MV-4-11 (cell line): ENCODE measurements at regions not wholly inside any gene's neighbourhood (a gene's known extent, or its start where the extent isn't known, plus 50 kb on each side); places are given as distances from the start of the nearest gene placed in this dataset.

Experiments used
- DNase-seq: peaks from one replicate; lab custom pipeline; 2025; lab: John Stamatoyannopoulos, UW

GRCh38 chr7:91526404-91526803 lies 262.2 kb downstream of the FZD1 start:
- no peak for DNase-seq

DNA sequence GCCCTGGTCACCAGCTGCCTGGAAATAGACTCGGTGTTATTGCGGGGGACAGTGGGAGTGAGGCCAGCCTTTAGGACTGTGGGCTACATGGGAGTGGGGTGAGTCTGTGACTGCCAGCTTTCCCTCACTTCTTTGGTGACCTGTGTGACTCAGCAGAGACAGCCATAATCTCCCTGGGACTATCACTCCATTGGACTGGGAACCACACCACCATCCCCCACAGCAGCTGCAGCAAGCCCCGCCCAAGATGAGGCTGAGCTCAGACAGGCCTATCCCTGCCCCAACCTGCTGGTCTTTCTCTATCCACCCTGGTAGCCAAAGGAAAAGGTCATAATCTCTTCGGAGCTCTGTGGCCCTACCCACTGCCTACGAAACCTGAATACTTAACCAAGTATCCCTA lies 263.2 kb downstream of the FZD1 start:
- no peak for DNase-seq

DNA sequence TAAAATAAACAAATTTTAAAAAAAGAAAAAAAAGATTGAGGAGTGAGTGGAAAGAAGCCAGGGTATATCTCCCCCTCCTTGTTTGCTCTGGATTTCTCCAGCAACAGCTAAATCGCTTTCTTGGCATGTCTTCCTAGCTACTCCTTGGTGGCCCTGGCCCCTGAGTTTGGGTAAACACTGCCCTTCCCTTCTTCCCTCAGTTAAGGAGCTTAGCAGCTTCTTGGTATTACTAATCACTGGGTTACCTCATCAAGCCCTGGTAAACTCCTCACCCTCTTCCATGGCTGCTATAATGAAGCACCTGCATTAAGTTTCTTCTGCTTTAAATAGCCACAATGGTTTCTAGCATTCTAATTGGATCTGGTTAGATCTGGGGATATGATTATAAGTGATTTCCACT lies 269.8 kb downstream of the FZD1 start:
- DNase-seq: no peak

DNA sequence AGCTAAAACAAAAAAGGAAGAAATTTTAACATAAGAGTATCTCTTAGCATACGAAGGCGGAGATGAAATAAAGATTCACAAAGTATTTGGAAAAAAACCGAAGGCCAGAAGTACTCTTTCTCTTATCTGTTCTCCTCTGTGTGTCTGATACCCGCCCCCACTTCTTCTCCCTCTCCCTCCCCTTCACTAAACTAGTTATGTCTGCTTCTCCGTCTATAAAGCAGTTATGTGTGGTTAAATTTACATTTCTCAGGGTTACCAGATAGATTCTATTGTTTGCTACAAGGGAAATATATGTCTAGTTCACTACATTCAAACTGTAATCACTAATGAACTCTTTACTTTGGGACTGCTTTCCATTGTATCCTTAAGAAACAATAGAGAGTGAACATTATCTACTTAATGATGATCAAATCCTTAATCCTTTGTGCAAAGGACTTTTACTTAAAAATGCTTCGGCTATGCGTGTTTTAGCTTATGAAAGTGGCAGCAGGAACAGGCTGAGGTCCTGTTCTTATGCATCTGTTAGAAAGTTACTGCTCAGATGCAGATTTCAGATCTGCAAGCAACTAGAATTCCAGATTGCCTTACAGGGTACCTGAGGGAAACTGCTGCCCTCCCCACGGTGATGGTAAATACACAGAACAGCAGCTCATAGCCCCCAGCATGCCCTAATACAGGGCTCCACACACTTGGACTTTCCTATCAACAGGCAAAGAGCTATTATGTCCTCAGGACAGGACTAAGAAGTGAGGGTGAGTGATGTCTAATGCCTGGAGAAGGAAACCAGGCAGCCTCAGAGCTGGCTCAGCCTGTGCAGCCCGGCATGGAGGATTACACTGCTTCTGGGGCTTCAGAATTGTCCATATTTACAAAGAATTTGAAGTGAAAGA lies 273.3 kb downstream of the FZD1 start:
- DNase-seq: no peak

- no peak for DNase-seq
Observed at GRCh38 chr7:91541641-91542040, 277.4 kb downstream of the FZD1 start.

DNA sequence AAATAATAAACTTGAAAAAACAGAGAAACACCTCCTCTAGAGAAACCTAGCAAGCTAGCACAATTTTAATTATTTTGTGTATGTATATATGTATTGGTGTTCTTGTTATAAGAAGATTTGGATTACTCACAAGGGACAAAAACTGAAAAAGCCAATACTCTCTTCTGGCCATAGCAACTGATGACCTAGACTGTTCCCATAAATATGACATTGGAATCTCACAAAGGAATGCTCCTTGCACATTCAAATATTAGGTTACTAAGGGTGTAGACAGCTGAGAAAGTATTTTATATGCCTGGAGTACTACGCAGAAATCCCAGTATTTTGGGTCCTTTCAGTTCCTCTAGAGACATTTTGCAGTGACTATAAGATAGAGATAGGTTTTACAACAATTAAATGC lies 279.4 kb downstream of the FZD1 start:
- no peak for DNase-seq

GRCh38 chr7:91549878-91550277 lies 285.6 kb downstream of the FZD1 start:
- no peak for DNase-seq

DNA sequence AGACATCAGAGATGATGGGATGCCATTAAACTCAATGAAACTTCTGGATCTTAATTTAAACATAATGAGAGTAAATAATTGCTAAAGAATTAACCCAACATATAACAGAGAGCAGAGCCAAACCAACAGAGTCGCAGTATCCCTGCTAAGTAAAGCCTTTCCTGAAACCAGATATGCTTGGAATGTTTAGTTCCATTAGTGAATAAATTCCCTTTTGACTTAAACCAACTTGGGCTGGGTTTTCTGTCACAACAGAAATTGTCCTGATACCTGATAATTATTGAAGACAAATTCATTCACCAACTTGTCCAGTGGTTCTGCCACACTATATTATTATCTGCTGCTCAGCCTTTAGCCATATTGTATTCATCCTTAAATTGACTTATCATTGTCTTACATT lies 286.7 kb downstream of the FZD1 start:
- no peak for DNase-seq

DNA sequence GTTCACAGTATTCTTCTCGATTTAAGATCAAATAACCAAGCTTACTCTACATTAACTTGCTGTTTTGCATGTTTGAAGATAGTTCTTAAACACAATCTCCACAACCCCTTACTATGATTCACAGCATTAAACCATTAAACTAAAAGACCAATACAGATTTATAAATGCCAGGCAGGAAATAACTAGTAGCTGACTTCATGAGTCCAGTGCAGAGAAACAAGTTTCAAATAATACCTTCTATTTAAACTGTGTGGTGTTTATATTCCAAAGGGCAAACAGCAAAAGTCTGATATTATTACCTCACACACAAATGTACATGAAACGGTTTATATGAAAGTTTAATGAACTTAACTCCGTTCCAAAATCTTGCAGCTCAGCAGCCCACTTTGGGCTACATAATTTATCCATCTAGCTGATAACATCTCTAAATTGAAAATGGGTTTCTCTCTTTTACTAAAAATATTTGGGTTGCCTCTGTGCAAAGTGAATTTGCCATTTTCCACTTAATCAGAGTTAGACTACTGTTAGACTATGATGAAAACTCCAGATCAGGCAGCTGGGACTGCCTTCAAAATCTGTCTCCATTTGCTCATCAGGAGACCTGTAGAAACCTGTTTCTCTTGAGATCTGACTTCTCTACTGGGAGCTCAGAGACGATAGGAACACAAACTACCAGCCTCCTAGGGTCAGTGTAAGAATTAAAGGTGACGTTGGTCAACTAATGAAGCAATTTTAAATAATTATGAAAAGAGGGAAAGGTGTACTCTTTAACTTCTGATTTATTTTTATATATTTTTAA lies 287.3 kb downstream of the FZD1 start:
- no peak for DNase-seq

GRCh38 chr7:91553410-91553895 lies 289.2 kb downstream of the FZD1 start:
- DNase-seq: no peak

GRCh38 chr7:91554883-91555282 lies 290.6 kb downstream of the FZD1 start:
- no peak for DNase-seq

DNA sequence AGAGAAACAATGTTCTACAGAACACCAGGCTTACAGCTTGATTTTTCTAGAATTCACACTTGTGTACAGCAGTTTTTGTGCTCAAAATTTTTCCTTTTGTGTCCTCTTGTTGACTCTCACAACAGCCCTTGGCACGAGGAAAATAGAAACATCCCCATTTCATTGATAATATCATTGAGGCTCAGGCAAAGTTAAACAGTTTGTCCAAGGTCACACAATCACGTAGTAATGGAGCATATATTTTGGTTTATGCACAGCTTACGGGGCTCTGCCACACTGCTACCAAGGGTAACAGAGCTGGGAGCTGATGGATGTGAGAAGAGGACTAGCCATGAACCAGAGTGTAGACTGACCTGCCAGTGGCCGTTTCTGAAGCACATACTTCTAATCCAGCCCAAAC lies 292.0 kb downstream of the FZD1 start:
- DNase-seq: no peak

DNA sequence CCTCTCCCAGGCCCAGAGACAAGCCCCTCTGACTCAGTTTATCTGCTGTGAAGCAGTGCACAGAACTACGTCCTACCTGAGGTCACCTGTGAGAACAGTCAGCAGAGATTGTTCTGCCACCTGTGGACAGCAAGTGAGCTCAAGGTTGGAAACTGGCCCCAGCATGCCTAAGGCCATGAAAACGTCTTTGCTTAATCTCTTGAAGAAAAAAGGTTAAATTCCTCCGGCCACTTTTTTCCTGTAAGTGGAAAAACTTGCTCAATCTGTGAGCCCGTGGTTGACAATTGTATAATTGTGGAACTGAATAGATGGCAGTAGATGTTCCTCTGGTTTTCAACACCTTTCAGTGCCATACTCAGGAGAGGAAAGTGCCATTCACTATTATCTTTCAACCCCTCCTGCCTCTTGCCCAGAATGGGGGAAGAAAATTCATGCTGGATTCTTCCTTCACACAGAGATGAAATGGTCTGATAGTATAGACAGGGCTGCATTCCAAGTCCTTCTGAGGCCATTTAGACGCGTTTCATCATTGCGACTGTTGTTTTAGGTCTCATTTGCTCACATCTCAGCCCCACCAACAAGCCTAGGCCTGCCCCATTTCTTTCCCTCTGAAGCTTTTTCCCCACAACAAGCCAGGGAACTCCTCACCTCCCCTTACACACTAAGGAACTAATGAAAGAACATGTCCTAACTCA lies 292.9 kb downstream of the FZD1 start:
- no peak for DNase-seq

- DNase-seq: no peak
Observed at GRCh38 chr7:91557789-91558404, 293.7 kb downstream of the FZD1 start.

GRCh38 chr7:91559947-91560346 lies 295.7 kb downstream of the FZD1 start:
- DNase-seq: no peak

DNA sequence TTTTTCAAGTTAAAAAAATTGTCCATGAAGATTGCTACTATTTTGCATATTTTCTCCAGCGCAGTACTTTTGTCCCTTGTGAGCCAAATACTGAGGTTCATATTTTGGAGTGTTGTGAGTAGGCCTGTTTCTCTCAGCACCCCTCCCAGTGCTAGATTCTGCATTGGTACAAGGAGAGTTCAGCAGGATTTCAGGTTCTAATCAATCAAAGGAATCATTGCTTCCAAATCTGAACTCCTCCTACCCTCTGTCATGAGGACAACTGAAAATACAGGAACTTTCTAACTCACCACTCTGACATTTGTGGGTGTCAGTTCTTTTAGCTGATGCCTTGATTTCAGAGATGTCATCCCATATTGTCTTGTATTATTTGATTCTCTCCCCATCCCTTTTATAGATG lies 299.9 kb downstream of the FZD1 start:
- DNase-seq: no peak

DNA sequence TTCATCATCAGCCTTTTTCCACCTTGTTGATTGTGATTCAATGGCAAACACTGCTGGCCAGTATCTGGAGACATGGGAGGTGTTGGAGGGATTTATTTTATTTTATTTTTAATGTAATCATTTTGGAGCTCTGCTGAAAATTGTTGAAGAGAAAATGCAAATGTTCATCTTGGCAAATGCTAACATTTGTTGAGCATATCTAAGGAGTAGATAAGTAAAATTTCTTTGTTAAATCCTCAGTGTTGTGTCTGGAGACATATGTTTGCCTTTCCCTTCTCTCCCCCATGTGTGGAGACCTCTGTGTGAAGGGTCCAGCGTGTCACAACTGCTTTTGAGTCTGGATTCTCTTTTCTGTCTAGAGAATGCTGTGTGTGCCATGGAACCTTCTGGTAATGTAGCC lies 300.3 kb downstream of the FZD1 start:
- no peak for DNase-seq

DNA sequence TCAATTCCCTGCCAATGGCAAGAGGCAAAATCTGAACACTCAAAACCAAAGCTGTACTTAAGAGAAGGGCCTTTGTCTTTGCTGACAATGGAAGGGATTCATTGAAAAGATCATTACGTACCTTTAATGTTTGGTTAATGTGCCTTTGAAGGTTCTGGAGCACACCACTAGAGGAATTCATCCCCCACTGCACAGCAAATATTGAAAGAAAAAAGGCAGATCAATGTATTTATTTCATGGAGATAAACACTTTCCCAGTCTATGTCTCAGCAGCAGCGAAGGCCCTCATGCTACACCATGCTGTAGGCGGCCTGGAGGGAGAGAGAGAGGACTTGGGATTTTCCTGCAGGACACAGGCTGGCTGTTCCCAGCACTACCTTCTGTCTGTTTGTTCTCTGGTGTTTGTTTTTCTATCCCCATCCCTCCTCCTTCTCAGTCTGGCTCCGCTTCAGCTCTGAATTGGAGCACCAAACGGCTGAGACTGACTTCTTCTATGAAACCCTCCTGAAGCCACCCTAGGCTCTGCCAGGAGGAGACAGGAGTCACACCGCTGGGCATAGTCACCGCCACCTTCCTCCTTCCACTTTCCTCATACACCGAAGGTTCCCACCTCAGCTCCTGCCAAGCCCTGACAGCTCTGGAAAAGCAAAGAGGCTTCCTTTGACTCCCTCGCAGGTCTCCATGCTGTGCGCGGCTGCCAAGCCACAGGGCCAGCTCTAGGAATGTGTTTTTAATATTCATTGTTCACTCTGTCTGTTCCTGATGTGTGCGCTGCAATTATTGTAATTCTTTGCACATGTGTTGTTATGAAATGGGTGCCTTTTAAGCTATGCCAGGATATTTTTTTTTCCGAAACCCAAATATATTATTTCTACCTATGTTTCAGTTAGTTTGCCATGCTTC lies 301.5 kb downstream of the FZD1 start:
- DNase-seq: no peak

- DNase-seq: no peak
Observed at GRCh38 chr7:91566402-91566732, 302.1 kb downstream of the FZD1 start.

GRCh38 chr7:91567081-91568012 lies 303.1 kb downstream of the FZD1 start:
- no peak for DNase-seq
